CD4-positive, alpha-beta T cell treated with Interleukin-4 for 1 hour (primary cell): ENCODE measurements at regions not wholly inside any gene's neighbourhood (a gene's known extent, or its start where the extent isn't known, plus 50 kb on each side); places are given as distances from the start of the nearest gene placed in this dataset.
"Not testable (repeated sequence)": the region's sequence is repeated elsewhere in the genome, so short reads cannot be mapped to it uniquely, and the experiment has no call there.

ENCODE experiments used
- DNase-seq, 2 donors: peaks; one replicate each; pipeline ENCODE4 v3.0.0-alpha.2; 2020 to 2022

DNA sequence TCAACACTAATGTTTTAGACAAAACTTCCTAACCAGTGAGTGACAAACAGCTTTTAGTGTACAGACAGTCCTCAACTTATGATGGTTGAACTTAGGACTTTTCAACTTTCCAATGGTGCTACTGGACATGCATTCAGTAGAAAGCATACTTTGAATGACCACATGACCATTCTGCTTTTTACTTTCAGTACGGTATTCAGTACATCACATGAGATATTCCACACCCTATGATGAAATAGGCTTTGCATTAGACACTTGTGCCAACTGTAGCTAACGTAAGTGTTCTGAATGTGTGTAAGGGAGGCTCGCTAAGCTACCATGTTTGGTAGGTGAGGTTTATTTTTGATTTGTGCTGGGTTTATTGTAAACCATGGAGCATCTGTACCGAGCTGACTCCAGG is 113.7 kb downstream of the WNT7A start:
- no peak for DNase-seq

DNA sequence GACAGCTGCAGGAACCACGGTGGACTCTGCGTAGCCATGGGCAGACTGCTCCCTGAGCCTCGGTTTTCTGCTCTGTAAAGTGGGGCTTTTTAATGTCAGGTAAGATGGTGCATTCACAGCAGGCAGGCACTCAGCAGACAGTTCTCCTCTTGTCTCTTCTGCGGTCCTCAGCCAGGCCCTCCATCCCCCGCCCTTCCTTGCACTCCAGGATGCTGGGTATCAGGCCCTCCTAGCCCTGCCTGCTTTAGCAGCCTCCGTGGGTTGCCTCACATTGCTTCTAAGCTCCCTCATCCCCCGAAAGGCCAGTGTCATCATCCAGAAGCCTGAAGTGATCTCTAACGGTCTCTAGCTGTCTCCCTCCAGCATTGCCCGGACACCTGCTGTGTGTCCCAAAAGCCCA is 115.7 kb downstream of the WNT7A start:
- no peak for DNase-seq

DNA sequence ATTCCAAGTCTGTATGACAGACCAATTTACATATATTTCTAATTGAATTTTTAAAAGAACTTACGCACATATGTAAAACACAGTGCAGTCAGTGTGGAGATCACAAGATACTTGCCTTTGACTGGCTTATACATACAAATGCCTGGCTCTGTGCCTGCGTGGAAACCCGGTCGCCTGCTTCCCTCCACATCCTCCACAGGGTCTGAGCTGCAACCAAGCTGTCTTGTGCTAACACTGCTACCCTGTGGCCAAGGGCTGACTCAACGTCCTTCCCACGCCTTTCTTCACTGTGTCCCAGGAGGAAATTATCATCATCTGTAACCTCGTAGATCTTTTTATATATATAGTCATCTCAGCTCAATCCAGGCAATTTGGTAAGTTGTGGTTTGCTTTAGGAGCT is 117.0 kb downstream of the WNT7A start:
- no peak for DNase-seq

DNA sequence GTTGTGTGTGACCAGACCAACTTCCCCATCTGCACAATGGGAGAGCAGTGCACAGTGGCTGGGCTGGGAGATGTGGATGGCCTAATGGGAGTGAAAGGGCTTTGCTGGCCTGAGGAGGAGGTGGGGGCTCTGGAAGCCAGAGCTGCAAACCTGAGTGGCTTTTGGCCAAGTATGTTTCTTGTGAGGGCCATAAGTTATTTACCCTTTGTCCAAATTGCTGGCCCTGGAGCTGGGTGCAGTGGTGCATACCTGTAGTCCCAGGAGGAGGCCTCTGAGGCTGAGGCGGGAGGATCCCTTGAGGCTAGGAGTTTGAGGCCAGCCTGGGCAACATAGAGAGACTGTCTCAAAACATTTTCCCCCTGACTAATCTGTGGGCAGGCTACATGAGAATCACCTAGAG is 129.1 kb downstream of the WNT7A start:
- no peak for DNase-seq

DNA sequence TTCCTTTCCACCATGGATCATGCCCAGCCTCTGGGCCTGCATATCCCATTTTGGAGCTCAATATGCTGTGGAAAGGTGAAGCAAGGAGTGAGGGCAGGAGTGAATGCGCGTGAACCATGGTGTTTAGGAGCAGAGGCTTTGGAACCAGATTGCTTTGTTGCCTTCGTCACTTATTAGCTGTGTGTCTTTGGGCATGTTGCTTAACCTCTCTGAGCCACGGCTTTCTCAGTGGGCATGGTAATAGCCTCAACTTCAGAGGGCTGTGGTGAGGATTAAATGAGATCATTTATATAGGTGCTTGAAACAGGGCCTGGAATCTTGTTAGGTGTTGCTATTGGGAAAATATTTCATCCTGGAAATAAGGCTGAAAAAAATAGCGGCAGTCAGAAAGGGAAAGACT is 129.7 kb downstream of the WNT7A start:
- no peak for DNase-seq

DNA sequence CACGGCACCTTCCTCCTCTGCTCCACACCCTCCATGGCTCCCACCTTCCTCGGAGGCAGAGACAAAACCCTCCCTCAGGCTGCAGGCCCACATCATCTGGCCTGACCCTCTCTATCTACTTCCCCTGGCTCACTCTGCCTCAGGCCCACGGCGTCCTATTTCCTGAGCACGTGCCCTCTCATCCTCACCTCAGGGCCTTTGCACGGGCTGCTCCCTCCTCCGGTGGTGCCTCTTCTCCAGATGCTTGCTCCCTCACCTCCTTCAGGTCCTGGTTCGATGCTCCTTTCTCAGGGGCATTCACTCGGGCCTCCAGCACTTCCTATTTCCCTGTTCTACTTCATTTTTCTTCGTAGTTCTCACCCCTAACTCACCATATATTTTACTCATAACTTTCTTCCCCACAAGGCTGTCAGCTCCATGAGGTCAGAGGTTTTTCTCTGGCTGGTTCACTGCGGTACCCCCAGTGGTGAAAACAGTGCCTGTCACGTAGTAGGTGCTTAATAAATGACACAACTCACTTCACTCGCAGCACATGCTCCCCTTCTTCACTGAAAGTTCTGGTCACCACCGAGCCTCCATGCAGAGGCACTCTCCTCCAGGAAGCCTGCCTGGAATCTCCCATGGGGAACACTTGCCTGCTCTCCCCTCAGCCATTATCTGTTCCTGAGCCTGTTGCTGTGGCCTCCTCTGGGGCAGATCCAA is 130.7 kb downstream of the WNT7A start:
- no peak for DNase-seq

DNA sequence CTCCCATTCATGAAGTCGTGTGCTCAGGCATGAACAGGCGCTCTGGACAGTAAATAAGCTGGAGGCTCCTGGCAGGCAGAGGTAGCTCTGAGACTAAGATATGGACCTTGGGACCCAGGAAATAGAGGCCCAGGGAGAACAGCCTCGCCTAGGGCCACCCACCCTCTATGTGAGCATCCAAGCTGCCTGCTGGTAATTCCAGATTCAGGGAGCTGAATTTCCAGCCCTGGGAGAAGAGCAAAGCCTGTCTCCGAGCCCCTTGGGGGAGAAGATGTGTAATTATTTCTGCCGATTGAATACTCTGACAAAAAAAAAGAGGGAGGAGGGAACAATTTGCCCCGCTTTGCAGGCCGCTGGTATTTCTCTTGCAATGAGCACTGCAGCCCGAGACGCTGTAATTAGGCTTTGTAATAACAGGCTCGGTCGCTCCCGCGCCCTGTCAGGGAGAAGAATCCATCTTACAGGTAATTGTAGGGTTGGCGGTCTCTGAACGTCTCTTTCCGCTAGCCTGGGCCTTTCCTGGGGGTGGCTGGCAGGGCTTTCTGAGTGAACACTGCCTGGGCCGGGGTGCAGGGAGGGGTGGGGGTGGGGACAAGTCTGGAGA is 131.5 kb downstream of the WNT7A start:
- DNase-seq: no peak

DNA sequence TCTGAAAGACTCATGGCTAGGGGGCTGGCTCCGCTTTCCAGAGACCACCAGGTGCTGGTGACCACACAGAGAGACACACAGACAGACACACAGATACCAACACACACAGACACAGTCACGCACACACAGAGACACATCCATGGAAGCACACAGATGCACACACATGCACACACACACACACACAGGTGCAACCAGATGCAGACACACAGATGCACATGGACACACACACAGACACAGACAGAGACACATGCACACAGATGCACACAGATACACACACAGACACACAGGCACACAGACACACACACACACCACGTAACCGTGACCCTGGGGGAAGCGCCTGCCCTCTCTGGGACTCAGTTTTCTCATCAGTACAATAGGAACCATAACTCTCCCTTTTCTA is 132.2 kb downstream of the WNT7A start:
- no peak for DNase-seq

DNA sequence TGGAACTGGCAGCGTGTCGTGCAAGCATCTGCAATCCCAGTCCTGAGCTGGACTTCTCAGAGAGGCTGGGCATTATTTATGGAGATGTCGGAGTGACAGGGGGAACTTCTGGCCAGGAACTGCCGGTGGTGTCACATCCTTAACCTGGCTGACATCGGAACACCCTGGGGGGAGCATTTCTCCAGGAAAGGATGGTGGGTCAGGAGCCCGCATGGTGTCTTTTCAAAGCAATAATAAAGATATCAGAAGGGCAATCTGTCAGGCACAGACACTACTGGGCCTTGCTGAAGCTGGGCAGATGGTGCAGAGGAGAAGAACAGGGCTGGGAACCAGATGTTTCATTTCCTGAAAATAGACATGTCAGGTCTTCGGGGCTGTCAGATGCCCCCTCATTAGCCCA is 133.5 kb downstream of the WNT7A start:
- DNase-seq: no peak

DNA sequence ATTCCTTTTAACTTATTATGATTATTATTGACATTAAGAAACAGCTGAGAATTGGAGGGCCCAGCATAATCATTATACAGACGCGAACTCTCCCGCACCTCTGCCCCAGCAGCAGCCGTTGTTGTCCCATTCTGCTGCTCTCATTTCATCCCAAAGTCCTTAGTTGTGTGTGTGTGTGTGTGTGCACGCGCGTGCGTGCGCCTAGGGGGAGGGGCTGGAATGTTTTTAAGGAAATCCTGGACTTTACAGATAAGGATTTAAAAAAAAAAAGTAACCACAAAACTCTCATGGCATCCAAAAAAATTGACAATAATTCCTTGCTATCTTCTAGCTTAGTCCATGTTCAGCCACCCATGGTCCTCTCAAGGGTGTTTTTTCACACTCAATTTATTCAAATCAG is 134.2 kb downstream of the WNT7A start:
- DNase-seq: no peak

DNA sequence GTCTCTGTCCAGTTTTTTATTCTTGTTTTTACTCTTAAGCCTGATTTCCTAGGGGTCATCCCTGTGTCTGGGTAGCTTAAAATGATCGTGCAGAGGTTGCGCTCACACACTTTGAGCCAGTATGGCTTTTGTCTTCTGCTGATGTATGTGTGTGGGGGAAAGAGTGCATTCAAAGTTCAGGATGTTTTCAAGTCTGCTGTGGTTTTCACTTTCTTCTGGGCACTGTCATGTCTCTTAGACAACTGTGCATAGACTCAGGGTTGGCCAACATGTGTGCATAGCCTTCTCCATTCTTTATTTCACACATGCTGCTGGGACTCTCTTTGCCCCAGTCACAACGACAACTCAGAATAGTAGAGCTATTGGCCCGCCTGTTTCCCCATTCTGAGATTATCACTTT is 139.1 kb downstream of the WNT7A start:
- no peak for DNase-seq

DNA sequence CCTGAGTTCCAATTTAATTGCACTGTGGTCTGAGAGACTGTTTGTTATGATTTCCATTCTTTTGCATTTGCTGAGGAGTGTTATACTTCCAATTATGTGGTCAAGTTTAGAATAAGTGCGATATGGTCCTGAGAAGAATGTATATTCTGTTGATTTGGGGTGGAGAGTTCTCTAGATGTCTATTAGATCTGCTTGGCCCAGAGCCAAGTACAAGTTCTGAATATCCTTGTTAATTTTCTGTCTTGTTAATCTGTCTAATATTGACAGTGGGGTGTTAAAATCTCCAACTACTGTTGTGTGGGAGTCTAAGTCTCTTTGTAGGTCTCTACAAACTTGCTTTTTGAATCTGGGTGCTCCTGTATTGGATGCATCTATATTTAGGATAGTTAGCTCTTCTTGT is 146.1 kb downstream of the WNT7A start:
- DNase-seq: not testable (repeated sequence)

DNA sequence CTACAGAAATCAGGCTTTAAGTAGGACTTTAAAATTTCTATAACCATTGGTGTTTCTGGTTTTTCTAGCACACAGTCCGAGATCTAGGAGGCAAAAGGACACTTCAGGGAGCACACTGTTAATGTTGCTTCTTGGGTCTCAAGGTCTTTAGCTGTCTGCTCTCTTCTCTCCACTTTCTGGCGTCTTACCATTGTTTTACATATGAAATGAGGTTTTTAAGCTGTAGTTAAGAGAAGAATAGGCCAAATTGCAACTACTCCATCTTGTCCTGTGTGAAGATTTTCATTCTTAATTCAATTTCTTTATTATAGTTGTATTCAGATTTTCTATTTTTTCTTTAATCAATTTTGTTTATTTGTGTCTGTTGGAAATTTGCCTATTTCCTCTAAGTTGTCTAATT is 151.4 kb downstream of the WNT7A start:
- no peak for DNase-seq

DNA sequence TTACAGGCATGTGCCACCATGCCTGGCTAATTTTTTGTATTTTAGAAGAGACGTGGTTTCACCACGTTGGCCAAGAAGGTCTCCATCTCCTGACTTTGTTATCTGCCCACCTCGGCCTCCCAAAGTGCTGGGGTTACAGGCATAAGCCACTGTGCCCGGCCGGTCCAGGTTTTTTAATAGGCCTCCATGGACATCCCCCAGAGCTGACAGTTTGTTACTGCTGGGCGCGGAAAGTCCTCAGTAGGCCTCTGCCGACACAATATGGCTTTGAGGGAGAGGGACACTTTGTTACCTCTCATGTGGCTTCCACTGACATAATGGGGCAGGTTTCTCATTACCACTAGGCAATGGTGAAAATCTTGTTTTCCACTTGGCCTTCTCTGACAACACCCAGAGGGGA is 152.0 kb downstream of the WNT7A start:
- DNase-seq: no peak

DNA sequence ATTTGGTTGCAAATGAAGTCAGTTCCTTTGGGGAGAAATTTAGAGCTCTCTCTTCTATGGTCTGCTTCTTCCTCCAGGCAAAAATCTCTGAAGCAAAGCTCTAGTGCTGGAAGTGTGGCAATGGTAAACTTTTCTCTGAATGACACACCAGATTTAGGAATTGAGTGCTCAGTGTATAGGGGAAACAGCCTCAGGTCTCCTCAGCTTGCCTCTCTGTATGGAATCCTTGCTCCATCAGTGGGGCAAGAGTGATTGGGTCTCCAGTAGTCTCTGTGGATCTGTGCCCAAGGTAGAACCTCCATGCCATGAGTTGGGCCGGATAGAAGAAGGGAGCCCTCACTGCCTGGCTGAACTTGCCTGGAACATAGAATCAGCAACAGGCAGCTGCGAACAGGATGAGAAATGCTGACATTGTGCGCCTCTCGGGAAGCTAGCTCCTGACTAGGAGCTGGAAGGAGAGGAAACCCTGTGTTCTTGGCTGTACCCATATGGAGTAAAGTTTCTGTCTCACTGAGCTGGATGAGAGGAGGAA is 156.1 kb downstream of the WNT7A start:
- no peak for DNase-seq

DNA sequence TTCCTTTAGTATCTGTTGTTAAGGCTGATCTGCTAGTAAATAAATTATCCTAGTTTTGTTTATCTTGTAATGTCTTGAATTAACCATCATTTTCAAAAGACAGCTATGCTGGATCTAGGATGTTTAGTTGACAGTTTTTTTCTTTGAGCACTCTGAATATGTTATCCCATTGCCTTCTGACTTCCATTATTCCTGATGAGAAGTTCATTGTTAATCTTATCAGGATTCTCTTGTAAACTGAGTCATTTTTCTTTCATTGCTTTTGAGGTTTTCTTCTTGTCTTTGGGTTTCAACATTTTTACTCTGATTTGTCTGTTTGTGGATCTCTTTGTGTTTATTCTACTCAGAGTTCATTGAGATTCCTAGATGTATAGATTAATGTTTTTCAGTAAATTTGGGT is 157.7 kb downstream of the WNT7A start:
- DNase-seq: no peak

DNA sequence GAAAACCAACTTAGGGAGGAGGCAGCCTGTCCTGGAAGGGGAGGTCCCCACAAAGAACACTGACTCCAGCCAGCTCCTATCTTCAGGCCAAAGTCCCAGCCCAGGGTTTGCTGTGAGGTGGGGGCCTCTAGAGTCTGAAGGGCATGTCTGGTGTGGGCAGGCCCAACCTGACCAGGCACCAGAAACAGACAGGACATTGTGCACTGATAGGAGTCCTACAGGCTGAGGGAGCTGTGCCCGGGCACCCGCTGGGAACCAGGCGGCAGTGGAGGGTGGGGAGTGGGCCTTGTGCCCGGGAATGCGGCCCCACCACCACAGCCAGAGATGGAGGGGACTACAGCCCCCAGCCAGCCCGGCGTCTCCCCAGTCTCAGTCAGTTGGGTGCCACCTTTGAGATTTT is 161.4 kb downstream of the WNT7A start:
- DNase-seq: no peak

DNA sequence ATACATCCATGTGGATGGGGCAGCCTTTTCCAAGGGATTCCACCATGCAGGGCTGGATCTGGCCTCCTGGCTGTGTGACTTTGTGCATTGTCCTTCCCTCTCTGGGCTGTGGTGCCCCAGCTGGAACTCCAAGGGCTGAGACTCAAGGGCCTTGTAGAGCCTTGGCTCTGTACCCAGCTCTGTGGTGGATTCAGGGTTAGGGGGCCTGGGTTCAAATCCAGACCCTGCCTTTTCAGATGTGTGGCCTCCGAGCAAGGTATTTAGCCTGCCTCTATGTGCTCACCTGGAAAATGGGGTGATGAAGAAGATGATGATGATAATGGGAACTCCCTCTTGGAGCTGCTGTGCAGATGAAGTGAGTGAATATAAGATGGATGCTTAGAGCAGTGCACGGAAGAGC is 161.9 kb downstream of the WNT7A start:
- DNase-seq: no peak

DNA sequence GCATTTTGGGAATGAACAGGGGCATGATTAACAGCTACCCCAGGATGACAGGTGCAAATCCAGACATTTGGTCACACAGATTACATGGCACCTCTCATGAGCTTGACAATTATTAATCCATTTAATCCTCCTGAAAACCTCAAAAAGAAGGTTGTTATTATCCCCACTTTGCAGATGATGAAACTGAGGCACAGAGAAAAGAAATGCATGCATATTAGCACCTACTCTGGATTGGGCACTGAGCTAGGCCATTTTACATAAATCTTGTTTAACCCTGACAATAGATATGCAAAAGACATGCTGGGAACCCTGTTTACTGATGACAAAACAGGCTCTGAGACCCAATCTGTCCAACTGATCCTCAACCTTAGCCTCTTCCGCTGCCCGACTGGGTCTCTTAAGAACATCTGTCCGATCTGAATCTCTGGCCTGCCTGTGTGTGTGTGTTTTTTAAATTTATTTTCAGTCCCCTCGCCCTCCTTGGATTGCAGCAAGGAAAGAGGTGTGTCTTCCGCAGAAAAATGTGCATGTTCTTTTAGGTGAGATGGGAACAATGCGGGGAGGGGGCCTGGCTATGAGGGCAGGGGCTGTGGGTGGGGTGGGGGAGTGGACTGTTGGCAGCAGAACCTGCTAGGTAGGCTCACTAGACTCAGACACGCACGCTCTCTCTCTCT is 162.5 kb downstream of the WNT7A start:
- DNase-seq: no peak

DNA sequence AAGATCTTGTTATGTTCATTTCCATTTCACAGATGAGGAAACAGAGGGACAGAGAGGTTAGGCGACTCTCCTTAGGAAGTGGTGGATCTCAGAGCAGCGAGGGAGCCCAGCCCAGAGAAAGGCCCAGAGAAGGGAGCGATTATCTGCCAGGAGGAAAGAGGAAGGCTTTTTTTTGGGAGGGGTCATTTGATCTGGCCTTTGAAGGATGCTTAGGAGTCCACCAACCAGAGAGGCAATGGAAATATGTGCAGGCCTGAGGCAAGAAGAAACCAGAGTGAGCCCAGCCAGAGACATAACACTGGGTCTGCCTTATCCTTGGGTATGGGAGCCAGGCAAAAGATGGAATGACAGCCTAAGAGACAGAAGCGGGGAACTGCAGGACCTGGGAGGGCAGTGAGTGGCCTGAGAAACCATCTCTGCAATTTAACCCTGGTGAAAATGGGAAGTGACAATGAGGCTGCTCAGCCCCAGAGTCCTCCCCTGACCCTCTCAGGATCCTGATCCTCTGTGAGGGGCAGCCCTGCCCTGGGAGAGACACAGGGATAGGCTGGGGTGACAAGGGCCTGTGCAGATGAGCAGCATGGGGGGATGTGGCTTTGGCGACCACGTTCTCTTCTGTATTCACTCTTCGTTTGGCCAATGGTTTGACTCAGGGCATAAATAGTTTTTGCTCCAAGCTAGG is 163.2 kb downstream of the WNT7A start:
- no peak for DNase-seq

DNA sequence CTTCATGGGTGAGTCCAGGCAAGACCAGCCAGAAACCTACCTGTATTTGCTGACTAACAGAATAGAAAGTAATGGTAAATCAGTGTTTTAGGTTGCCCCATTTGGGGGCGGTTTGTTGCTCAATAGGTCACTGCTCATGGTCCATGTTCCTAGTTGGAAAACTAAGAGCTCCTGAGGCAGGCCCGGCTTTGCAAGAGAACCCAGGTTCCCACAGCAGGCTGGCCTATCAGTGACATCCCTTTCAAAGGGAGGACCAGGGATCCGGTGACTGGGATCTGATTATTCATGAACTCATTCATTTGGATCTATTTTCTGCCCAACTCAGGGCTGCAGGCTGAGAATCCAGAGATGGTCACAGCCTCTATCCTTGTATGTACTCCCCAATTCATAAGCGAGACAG is 163.9 kb downstream of the WNT7A start:
- DNase-seq: no peak

DNA sequence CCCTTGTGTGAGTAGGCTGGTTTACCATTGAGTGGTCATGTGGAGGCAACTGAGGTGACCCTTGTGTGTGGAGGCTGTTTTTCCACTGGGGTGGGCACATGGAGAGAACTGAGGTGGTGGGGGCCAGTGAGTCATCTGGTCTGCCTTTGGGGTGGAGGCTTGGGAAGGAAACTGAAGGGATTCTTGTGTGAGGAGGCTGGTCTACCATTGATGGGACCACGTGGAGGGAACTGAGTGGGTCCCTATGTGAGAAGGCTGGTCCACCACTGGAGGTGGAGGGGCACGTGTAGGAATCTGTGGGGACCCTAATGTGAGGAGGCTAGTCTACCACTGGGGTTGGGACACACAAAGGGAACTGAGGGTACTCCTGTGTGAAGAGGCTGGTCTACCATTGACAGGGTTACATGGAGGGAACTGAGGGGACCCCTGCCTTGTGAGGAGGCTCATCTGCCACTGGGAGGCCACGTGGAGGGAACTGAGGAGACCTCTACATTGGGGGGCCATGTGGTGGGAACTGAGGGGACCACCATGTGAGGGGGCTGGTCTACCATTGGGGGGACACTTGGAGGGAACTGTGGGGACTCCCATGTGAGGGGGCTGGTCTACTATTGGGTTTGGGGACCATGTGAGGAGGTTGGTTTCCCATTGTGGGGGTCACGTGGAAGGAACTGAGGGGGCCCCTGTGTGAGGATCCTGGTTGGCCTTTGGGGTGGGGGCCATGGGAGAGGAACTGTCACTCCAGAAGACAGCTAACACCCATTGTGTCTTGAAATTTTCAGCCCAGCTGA is 164.5 kb downstream of the WNT7A start:
- DNase-seq: no peak
